HEK293 (cell line): ENCODE measurements at regions not wholly inside any gene's neighbourhood (a gene's known extent, or its start where the extent isn't known, plus 50 kb on each side); places are given as distances from the start of the nearest gene placed in this dataset.

ENCODE experiments used
- CTCF ChIA-PET: fragments of 350-600 bp; formaldehyde crosslinking; extraction: SDS; loops from one replicate; lab custom pipeline; 2021; ENCODE audit warnings: antibody characterized with exemption; lab: Yijun Ruan, JAX
- POLR2A ChIA-PET: fragments of 300-600 bp; formaldehyde crosslinking; extraction: SDS; loops from one replicate; lab custom pipeline; 2020; ENCODE audit warnings: antibody characterized with exemption, inconsistent platforms; lab: Yijun Ruan, JAX
- H3K27ac ChIP-seq: fragments of 200-500 bp; sonication (Bioruptor generic); 2 replicates; pipeline ENCODE4 v1.5.1; 2014; ENCODE audit warnings: low read depth, low read length, control low read depth, inconsistent platforms; ENCODE audit errors: extremely low read depth
- H3K36me3 ChIP-seq, 2 experiments: fragments of 200-500 bp in 1 of 2; sonication (Bioruptor generic) in 1 of 2; 1 replicate in 1 of 2; 2 replicates in 1 of 2; pipeline ENCODE4 v1.5.1; 2014 to 2017; ENCODE audit warnings: inconsistent platforms in 2 of 2, low read length in 2 of 2; ENCODE audit not compliant: control insufficient read depth in 2 of 2, insufficient read depth in 1 of 2
- H3K4me1 ChIP-seq: fragments of 200-500 bp; sonication (Bioruptor generic); 2 replicates; pipeline ENCODE4 v1.5.1; 2014; ENCODE audit warnings: mild to moderate bottlenecking, low read length, inconsistent platforms; ENCODE audit not compliant: control insufficient read depth, insufficient read depth
- H3K4me3 ChIP-seq: 2 replicates; pipeline ENCODE4 v1.5.1; 2011; ENCODE audit warnings: low read depth, mild to moderate bottlenecking, control low read depth, low read length, moderate library complexity
- H3K9me3 ChIP-seq: fragments of 200-500 bp; sonication (Bioruptor generic); 2 replicates; pipeline ENCODE4 v1.5.1; 2014; ENCODE audit warnings: low read depth, low read length, inconsistent platforms; ENCODE audit not compliant: control insufficient read depth, insufficient read depth
- BCL11B ChIP-seq: fragments of 450-650 bp; formaldehyde crosslinking; IDR thresholded peaks from 2 replicates; pipeline ENCODE4 v1.5.1; 2016; ENCODE audit warnings: low read depth, missing biosample characterization, missing genetic modification characterization
- GFI1B ChIP-seq: fragments of 450-650 bp; formaldehyde crosslinking; IDR thresholded peaks from 2 replicates; pipeline ENCODE4 v1.5.1; 2016; ENCODE audit warnings: missing biosample characterization, missing genetic modification characterization
- SCRT2 ChIP-seq: fragments of 450-650 bp; formaldehyde crosslinking; IDR thresholded peaks from 2 replicates; pipeline ENCODE4 v1.5.1; 2016; ENCODE audit warnings: missing biosample characterization, missing genetic modification characterization
- SP2 ChIP-seq: fragments of 450-650 bp; formaldehyde crosslinking; IDR thresholded peaks from 2 replicates; pipeline ENCODE4 v1.5.1; 2016; ENCODE audit warnings: missing biosample characterization, missing genetic modification characterization
- ZBTB44 ChIP-seq: fragments of 450-650 bp; IDR thresholded peaks from 2 replicates; pipeline ENCODE4 v1.5.1; 2018; ENCODE audit warnings: missing biosample characterization, mild to moderate bottlenecking, missing genetic modification characterization
- ZBTB6 ChIP-seq: fragments of 450-650 bp; formaldehyde crosslinking; IDR thresholded peaks from 2 replicates; pipeline ENCODE4 v1.5.1; 2017; ENCODE audit warnings: missing biosample characterization, missing genetic modification characterization
- ZBTB7A ChIP-seq: fragments of 450-650 bp; formaldehyde crosslinking; IDR thresholded peaks from 2 replicates; pipeline ENCODE4 v1.5.1; 2016; ENCODE audit warnings: low read depth, missing biosample characterization, missing genetic modification characterization
- ZFP69B ChIP-seq: fragments of 450-650 bp; formaldehyde crosslinking; IDR thresholded peaks from 2 replicates; pipeline ENCODE4 v1.5.1; 2016; ENCODE audit warnings: missing biosample characterization, missing genetic modification characterization
- ZNF112 ChIP-seq: fragments of 450-650 bp; formaldehyde crosslinking; IDR thresholded peaks from 2 replicates; pipeline ENCODE4 v1.5.0; 2017; ENCODE audit warnings: missing biosample characterization, missing genetic modification characterization
- ZNF174 ChIP-seq: fragments of 450-650 bp; formaldehyde crosslinking; IDR thresholded peaks from 2 replicates; pipeline ENCODE4 v1.5.0; 2017; ENCODE audit warnings: missing biosample characterization, mild to moderate bottlenecking, missing genetic modification characterization
- ZNF292 ChIP-seq: fragments of 450-650 bp; formaldehyde crosslinking; IDR thresholded peaks from 2 replicates; pipeline ENCODE4 v1.5.1; 2016; ENCODE audit warnings: low read depth, missing biosample characterization, missing genetic modification characterization, borderline replicate concordance
- ZNF335 ChIP-seq: fragments of 450-650 bp; formaldehyde crosslinking; conservative IDR thresholded peaks from 2 replicates; pipeline ENCODE4 v1.5.1; 2016; ENCODE audit warnings: missing biosample characterization, missing genetic modification characterization
- ZNF416 ChIP-seq: fragments of 450-650 bp; formaldehyde crosslinking; IDR thresholded peaks from 2 replicates; pipeline ENCODE4 v1.5.1; 2016; ENCODE audit warnings: missing biosample characterization, missing genetic modification characterization
- ZNF433 ChIP-seq: fragments of 450-650 bp; formaldehyde crosslinking; IDR thresholded peaks from 2 replicates; pipeline ENCODE4 v1.5.1; 2016; ENCODE audit warnings: missing biosample characterization, missing genetic modification characterization, low read depth
- ZNF473 ChIP-seq: fragments of 450-650 bp; formaldehyde crosslinking; IDR thresholded peaks from 2 replicates; pipeline ENCODE4 v1.5.1; 2017; ENCODE audit warnings: missing biosample characterization, missing genetic modification characterization
- ZNF48 ChIP-seq: fragments of 450-650 bp; formaldehyde crosslinking; IDR thresholded peaks from 2 replicates; pipeline ENCODE4 v1.5.1; 2016; ENCODE audit warnings: missing biosample characterization, missing genetic modification characterization
- ZNF530 ChIP-seq: fragments of 450-650 bp; formaldehyde crosslinking; IDR thresholded peaks from 2 replicates; pipeline ENCODE4 v1.5.1; 2016; ENCODE audit warnings: low read depth, missing biosample characterization, missing genetic modification characterization
- ZNF555 ChIP-seq: fragments of 450-650 bp; formaldehyde crosslinking; conservative IDR thresholded peaks from 2 replicates; pipeline ENCODE4 v1.5.1; 2017; ENCODE audit warnings: missing biosample characterization, mild to moderate bottlenecking, missing genetic modification characterization, inconsistent platforms
- ZNF596 ChIP-seq: fragments of 450-650 bp; IDR thresholded peaks from 2 replicates; pipeline ENCODE4 v1.5.0; 2018; ENCODE audit warnings: missing biosample characterization, mild to moderate bottlenecking, missing genetic modification characterization, moderate library complexity
- ZNF626 ChIP-seq: fragments of 450-650 bp; sonication (Bioruptor Pico); formaldehyde crosslinking; IDR thresholded peaks from 2 replicates; pipeline ENCODE4 v1.5.1; 2018; ENCODE audit warnings: missing biosample characterization, missing genetic modification characterization, inconsistent platforms
- ZNF654 ChIP-seq: fragments of 450-650 bp; formaldehyde crosslinking; IDR thresholded peaks from 2 replicates; pipeline ENCODE4 v1.5.1; 2016; ENCODE audit warnings: low read depth, missing biosample characterization, missing genetic modification characterization
- ZNF692 ChIP-seq: fragments of 450-650 bp; formaldehyde crosslinking; IDR thresholded peaks from 2 replicates; pipeline ENCODE4 v1.5.1; 2016; ENCODE audit warnings: missing biosample characterization, missing genetic modification characterization
- ZNF701 ChIP-seq: fragments of 450-650 bp; formaldehyde crosslinking; IDR thresholded peaks from 2 replicates; pipeline ENCODE4 v1.5.1; 2016; ENCODE audit warnings: missing biosample characterization, missing genetic modification characterization
- ZNF785 ChIP-seq: fragments of 450-650 bp; formaldehyde crosslinking; IDR thresholded peaks from 2 replicates; pipeline ENCODE4 v1.5.1; 2016; ENCODE audit warnings: missing biosample characterization, missing genetic modification characterization
- ZNF837 ChIP-seq: fragments of 450-650 bp; formaldehyde crosslinking; IDR thresholded peaks from 2 replicates; pipeline ENCODE4 v1.5.1; 2016; ENCODE audit warnings: missing biosample characterization, missing genetic modification characterization
- ZSCAN5A ChIP-seq: fragments of 450-650 bp; formaldehyde crosslinking; IDR thresholded peaks from 2 replicates; pipeline ENCODE4 v1.5.1; 2016; ENCODE audit warnings: missing biosample characterization, missing genetic modification characterization

DNA sequence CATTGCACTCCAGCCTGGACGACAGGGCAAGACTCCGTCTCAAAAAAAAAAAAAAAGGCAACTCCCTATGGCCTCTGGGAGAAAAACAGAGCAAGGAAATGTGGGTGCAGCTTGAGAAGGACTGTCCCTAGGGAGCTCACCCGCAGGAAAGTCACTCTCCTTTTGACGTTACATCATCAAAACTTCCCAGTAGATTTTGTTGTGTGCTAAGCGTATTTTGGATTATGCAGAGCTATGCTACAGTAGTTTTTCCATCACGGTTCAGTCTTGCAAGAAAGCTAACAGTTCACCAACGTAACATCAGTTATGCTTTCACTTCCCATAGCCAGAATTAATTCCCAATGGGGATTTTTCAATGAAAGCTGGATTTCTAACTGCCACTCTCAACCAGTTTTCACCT lies 138.8 kb downstream of the HSD17B3 start:
- H3K4me1 ChIP-seq, result no peaks in the 10 kb centered on the region
- no peak overlapping the region for H3K4me3 ChIP-seq
- ChIA-PET CTCF (interaction anchor here (0.5 kb wide), 1 partner anchor 144 kb away, joined by 3 read pairs; no protein-coding TSS in a partner anchor), POLR2A (interaction anchor here (0.6 kb wide), 1 partner anchor 649 kb away, joined by 3 read pairs; no protein-coding TSS in a partner anchor)
- no peaks in the 10 kb centered on the region for H3K36me3 ChIP-seq
- TF ChIP-seq ZNF530 (tag by site-specific recombination) (no peak), ZNF473 (tag by site-specific recombination) (no peak), SCRT2 (tag by site-specific recombination) (no peak), ZNF433 (tag by site-specific recombination) (no peak), SP2 (tag by site-specific recombination) (no peak), ZNF654 (tag by site-specific recombination) (no peak), ZNF292 (tag by site-specific recombination) (no peak), ZNF555 (no peak), ZSCAN5A (tag by site-specific recombination) (no peak), ZBTB44 (tag by site-specific recombination) (no peak)
- no peak overlapping the region for H3K27ac ChIP-seq
- H3K9me3 ChIP-seq, result no peaks in the 10 kb centered on the region

DNA sequence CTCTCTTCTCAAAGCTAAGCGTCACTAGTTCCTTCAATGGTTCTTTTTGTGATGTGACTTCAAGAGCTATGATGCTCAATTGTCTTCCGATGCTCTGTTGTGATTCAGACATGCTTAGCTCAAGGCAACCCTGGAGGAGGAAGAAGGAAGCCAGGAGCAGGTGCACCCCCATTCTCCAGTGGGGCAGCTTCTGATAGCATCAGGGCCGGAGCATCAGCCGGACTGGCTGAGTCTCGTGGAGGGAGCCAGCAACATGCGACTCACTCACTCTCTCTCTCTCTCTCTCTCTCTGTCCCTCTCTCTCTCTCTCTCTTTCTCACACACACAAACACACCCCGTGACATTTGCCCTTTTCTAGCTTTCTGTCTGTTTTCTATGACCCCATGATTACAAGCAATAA lies 140.2 kb downstream of the HSD17B3 start:
- Histone ChIP-seq H3K27ac (no peak overlapping the region), H3K9me3 (no peaks in the 10 kb centered on the region), H3K4me1 (no peaks in the 10 kb centered on the region), H3K4me3 (no peak overlapping the region), H3K36me3 (no peaks in the 10 kb centered on the region)
- ChIA-PET CTCF (interaction anchor here (0.7 to 0.8 kb wide), 3 partner anchors 9 to 897 kb away, joined by 3 read pairs; no protein-coding TSS in a partner anchor), POLR2A (no interaction called here)
- TF ChIP-seq ZNF692 (tag by site-specific recombination) (no peak), ZNF701 (tag by site-specific recombination) (no peak), ZNF596 (0 out of 2 replicates have a peak, but pooled peaks have one; percentile 36)

GRCh38 chr9:96160866-96161265 lies 141.1 kb downstream of the HSD17B3 start:
- no peaks in the 10 kb centered on the region for H3K4me1 ChIP-seq
- no peak overlapping the region for H3K27ac ChIP-seq
- no peaks in the 10 kb centered on the region for H3K9me3 ChIP-seq
- H3K4me3 ChIP-seq, result no peak overlapping the region
- H3K36me3 ChIP-seq, result no peaks in the 10 kb centered on the region
- ChIA-PET CTCF (interaction anchor here (0.6 to 0.7 kb wide), 2 partner anchors 157 to 1493 kb away, joined by 3 to 4 read pairs; no protein-coding TSS in a partner anchor), POLR2A (no interaction called here)
- no peak for TF ChIP-seq ZNF335 (tag by site-specific recombination)
- no peak for TF ChIP-seq ZNF785 (tag by site-specific recombination)
- no peak for TF ChIP-seq ZBTB6 (tag by site-specific recombination)
- TF ChIP-seq BCL11B, result no peak
- TF ChIP-seq ZNF416, result no peak
- no peak for TF ChIP-seq ZNF837
- TF ChIP-seq ZFP69B (tag by site-specific recombination), result no peak
- TF ChIP-seq ZBTB7A (tag by site-specific recombination), result no peak
- no peak for TF ChIP-seq ZNF112 (tag by site-specific recombination)
- no peak for TF ChIP-seq GFI1B (tag by site-specific recombination)
- no peak for TF ChIP-seq ZNF626 (tag by site-specific recombination)
- no peak for TF ChIP-seq ZNF174 (tag by site-specific recombination)
- TF ChIP-seq ZNF48 (tag by site-specific recombination), result no peak
